MCF 10A (cell line): ENCODE measurements at regions not wholly inside any gene's neighbourhood (a gene's known extent, or its start where the extent isn't known, plus 50 kb on each side); places are given as distances from the start of the nearest gene placed in this dataset.

ENCODE experiments used
- BruUV-seq: library from RNA; stranded (reverse); fragments of 400-500 nt; replicated peaks from 2 replicates; lab custom pipeline; 2021; lab: Mats Ljungman, UMichigan
- CTCF ChIA-PET: fragments of 300-600 bp; sonication (Branson Sonifier 250); formaldehyde crosslinking; extraction: SDS; loops from one replicate; lab custom pipeline; 2021; ENCODE audit warnings: antibody characterized with exemption, inconsistent platforms; lab: Yijun Ruan, JAX
- POLR2A ChIA-PET: fragments of 300-600, 350-650 bp; sonication (Branson Sonifier 250); formaldehyde crosslinking; extraction: SDS; loops from one replicate; lab custom pipeline; 2020; ENCODE audit warnings: antibody characterized with exemption, inconsistent platforms; lab: Yijun Ruan, JAX
- DNase-seq: peaks from one replicate; pipeline ENCODE4 v3.0.0-alpha.2; 2018; ENCODE audit not compliant: unreplicated experiment
- H3K27ac Mint-ChIP-seq: one replicate; pipeline ENCODE4 v1.8.0; 2022; ENCODE audit warnings: mild to moderate bottlenecking, low read depth, mixed read lengths; ENCODE audit not compliant: unreplicated experiment
- H3K27me3 Mint-ChIP-seq: one replicate; pipeline ENCODE4 v1.8.0; 2022; ENCODE audit warnings: mixed read lengths; ENCODE audit not compliant: insufficient read depth, unreplicated experiment
- H3K36me3 Mint-ChIP-seq: one replicate; pipeline ENCODE4 v1.8.0; 2022; ENCODE audit warnings: mild to moderate bottlenecking, moderate library complexity, mixed read lengths; ENCODE audit not compliant: insufficient read depth, unreplicated experiment
- H3K4me1 Mint-ChIP-seq: one replicate; pipeline ENCODE4 v1.8.0; 2022; ENCODE audit warnings: mixed read lengths; ENCODE audit not compliant: insufficient read depth, unreplicated experiment
- H3K4me3 Mint-ChIP-seq: one replicate; pipeline ENCODE4 v1.8.0; 2022; ENCODE audit warnings: mild to moderate bottlenecking, moderate library complexity, mixed read lengths; ENCODE audit not compliant: unreplicated experiment
- H3K9me3 Mint-ChIP-seq: one replicate; pipeline ENCODE4 v1.8.0; 2022; ENCODE audit warnings: mixed read lengths; ENCODE audit not compliant: unreplicated experiment
- CTCF ChIP-seq: fragments of 200-600 bp; IDR thresholded peaks from one replicate; pipeline ENCODE4 v1.8.0; 2022; ENCODE audit warnings: antibody characterized with exemption, mild to moderate bottlenecking; ENCODE audit not compliant: unreplicated experiment
- intact Hi-C: fragments of 100-400 bp; cut with micrococcal nuclease; formaldehyde crosslinking; loops from 2 replicates; pipeline ENCODE4 v1.14.1; 2022

GRCh38 chr10:120960725-120961124 is 109.6 kb downstream of the WDR11 start:
- intact Hi-C loops, result no loop called here
- no peak for TF ChIP-seq CTCF
- Mint-ChIP-seq H3K9me3 (no peaks in the 10 kb centered on the region), H3K27me3 (peaks cover 11% of the 10 kb centered on the region), H3K4me3 (no peak overlapping the region), H3K27ac (no peak overlapping the region), H3K4me1 (no peaks in the 10 kb centered on the region), H3K36me3 (no peaks in the 10 kb centered on the region)
- no TSS peak for BruUV-seq
- ChIA-PET CTCF (interaction anchor here (0.9 to 1.4 kb wide), 3 partner anchors 12 to 772 kb away, joined by 3 to 5 read pairs (median 3); no protein-coding TSS in a partner anchor), POLR2A (no interaction called here)
- DNase-seq, result no peak

GRCh38 chr10:120961795-120962755 is 110.9 kb downstream of the WDR11 start:
- intact Hi-C loops, result no loop called here
- no TSS peak for BruUV-seq
- Mint-ChIP-seq H3K27ac (no peak overlapping the region), H3K4me1 (no peaks in the 10 kb centered on the region), H3K36me3 (no peaks in the 10 kb centered on the region), H3K9me3 (no peaks in the 10 kb centered on the region), H3K27me3 (peaks cover 11% of the 10 kb centered on the region), H3K4me3 (no peak overlapping the region)
- no peak for TF ChIP-seq CTCF
- DNase-seq, result no peak
- ChIA-PET CTCF (interaction anchor here (0.7 to 1.4 kb wide), 4 partner anchors 19 to 925 kb away, joined by 3 to 5 read pairs (median 3); no protein-coding TSS in a partner anchor), POLR2A (no interaction called here)

- Mint-ChIP-seq H3K27ac (no peak overlapping the region), H3K27me3 (peaks cover 11% of the 10 kb centered on the region), H3K4me1 (no peaks in the 10 kb centered on the region), H3K9me3 (no peaks in the 10 kb centered on the region), H3K4me3 (no peak overlapping the region), H3K36me3 (no peaks in the 10 kb centered on the region)
- POLR2A ChIA-PET, result no interaction called here
- no peak for DNase-seq
- no TSS peak for BruUV-seq
- TF ChIP-seq CTCF, result no peak
- CTCF ChIA-PET, result interaction anchor here (0.7 to 1.3 kb wide), 3 partner anchors 638 to 1047 kb away, joined by 3 read pairs; no protein-coding TSS in a partner anchor
- intact Hi-C loops, result no loop called here
Measured at GRCh38 chr10:120962756-120963593, 111.8 kb downstream of the WDR11 start.
